ENCODE measurements at regions not wholly inside any gene's neighbourhood (a gene's known extent, or its start where the extent isn't known, plus 50 kb on each side); places are given as distances from the start of the nearest gene placed in this dataset.

- no peak for TF ChIP-seq CTCF (IDR thresholded peaks at IDR 0.05; ENCODE audit: unreplicated experiment)
- Mint-ChIP-seq H3K9me3 (ENCODE audit: low read depth) (peaks cover 6% of the 10 kb centered on the region), H3K36me3 (ENCODE audit: insufficient read depth) (no peaks in the 10 kb centered on the region), H3K27ac (no peak overlapping the region), H3K4me3 (ENCODE audit: low read depth) (no peak overlapping the region), H3K27me3 (no peaks in the 10 kb centered on the region), H3K4me1 (ENCODE audit: low read depth) (no peaks in the 10 kb centered on the region)
- no peak for DNase-seq (ENCODE audit: low spot score, unreplicated experiment)
Measured at GRCh38 chr2:2912731-2913130, 464.9 kb downstream of the EIPR1 start.

GRCh38 chr2:2912293-2912692 is 465.3 kb downstream of the EIPR1 start:
- no peaks in the 10 kb centered on the region for H3K36me3 Mint-ChIP-seq (ENCODE audit: insufficient read depth)
- peaks cover 6% of the 10 kb centered on the region for H3K9me3 Mint-ChIP-seq (ENCODE audit: low read depth)
- DNase-seq (ENCODE audit: low spot score, unreplicated experiment): no peak
- TF ChIP-seq CTCF (IDR thresholded peaks at IDR 0.05; ENCODE audit: unreplicated experiment): no peak
- H3K4me3 Mint-ChIP-seq (ENCODE audit: low read depth): no peak overlapping the region
- no peaks in the 10 kb centered on the region for H3K4me1 Mint-ChIP-seq (ENCODE audit: low read depth)
- H3K27me3 Mint-ChIP-seq: no peaks in the 10 kb centered on the region
- H3K27ac Mint-ChIP-seq: no peak overlapping the region

- no peak overlapping the region for H3K4me3 Mint-ChIP-seq (ENCODE audit: low read depth)
- H3K27ac Mint-ChIP-seq: no peak overlapping the region
- no peak for TF ChIP-seq CTCF (IDR thresholded peaks at IDR 0.05; ENCODE audit: unreplicated experiment)
- no peaks in the 10 kb centered on the region for H3K4me1 Mint-ChIP-seq (ENCODE audit: low read depth)
- H3K27me3 Mint-ChIP-seq: no peaks in the 10 kb centered on the region
- no peaks in the 10 kb centered on the region for H3K36me3 Mint-ChIP-seq (ENCODE audit: insufficient read depth)
- no peak for DNase-seq (ENCODE audit: low spot score, unreplicated experiment)
- no peaks in the 10 kb centered on the region for H3K9me3 Mint-ChIP-seq (ENCODE audit: low read depth)
Measured at GRCh38 chr2:2910259-2910658, 467.4 kb downstream of the EIPR1 start.

DNA sequence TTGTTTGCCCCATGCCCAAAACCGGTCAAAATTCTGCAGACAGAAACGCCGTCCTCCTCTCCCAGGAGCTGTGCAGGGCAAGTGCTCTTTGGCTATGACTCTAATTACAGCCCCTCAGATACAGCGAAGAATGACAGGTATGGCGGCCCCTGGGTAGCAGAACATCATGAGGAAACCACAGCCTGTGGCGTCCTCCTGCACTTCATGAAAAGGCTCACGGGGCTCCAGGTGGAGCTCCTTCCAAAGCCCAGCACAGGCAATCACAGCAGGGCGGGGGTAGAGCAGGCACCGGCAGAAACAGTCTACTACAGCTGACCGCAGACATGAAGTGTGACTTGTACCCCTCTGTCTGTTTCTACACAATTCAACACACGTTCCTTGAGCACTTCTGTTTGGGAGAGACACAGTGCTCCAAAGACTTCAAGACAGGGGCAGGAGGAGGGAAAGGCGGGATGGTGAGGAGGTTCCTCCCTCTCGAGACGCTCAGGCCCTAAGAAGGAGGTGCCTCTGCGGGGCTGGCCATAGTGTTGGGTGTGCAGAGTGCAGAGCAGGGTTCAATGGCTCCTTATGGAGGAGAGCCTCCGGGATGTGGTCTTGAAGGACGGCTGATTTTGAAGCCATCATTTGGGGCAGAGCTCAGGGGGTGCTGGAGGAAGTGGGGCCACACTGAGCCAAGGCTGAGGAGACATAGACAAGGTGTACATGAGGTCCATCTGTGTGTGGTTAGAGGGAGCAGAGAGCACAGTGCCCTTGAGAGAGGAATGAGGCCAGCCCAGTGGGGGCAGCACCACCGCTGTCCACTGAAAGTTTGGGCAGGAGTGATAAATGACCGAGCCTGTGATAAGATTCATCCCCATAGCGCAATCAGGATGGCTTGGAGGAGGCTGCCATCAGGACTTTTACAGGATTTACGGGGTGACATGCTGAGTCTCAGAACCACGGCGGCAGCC is 468.3 kb downstream of the EIPR1 start:
- H3K36me3 Mint-ChIP-seq (ENCODE audit: insufficient read depth): no peaks in the 10 kb centered on the region
- H3K4me3 Mint-ChIP-seq (ENCODE audit: low read depth): no peak overlapping the region
- no peak for DNase-seq (ENCODE audit: low spot score, unreplicated experiment)
- peaks cover 7% of the 10 kb centered on the region for H3K27me3 Mint-ChIP-seq
- H3K27ac Mint-ChIP-seq: no peak overlapping the region
- no peak for TF ChIP-seq CTCF (IDR thresholded peaks at IDR 0.05; ENCODE audit: unreplicated experiment)
- H3K9me3 Mint-ChIP-seq (ENCODE audit: low read depth): no peaks in the 10 kb centered on the region
- H3K4me1 Mint-ChIP-seq (ENCODE audit: low read depth): no peaks in the 10 kb centered on the region

- Mint-ChIP-seq H3K4me3 (ENCODE audit: low read depth) (no peak overlapping the region), H3K9me3 (ENCODE audit: low read depth) (no peaks in the 10 kb centered on the region), H3K36me3 (ENCODE audit: insufficient read depth) (no peaks in the 10 kb centered on the region), H3K4me1 (ENCODE audit: low read depth) (peaks cover 6% of the 10 kb centered on the region), H3K27me3 (peaks cover 26% of the 10 kb centered on the region), H3K27ac (no peak overlapping the region)
- no peak for DNase-seq (ENCODE audit: low spot score, unreplicated experiment)
- TF ChIP-seq CTCF (IDR thresholded peaks at IDR 0.05; ENCODE audit: unreplicated experiment): no peak
Measured at GRCh38 chr2:2906091-2906490, 471.5 kb downstream of the EIPR1 start.

Data from progenitor cell of endocrine pancreas (in vitro differentiated cells).